ENCODE measurements at regions not wholly inside any gene's neighbourhood (a gene's known extent, or its start where the extent isn't known, plus 50 kb on each side); places are given as distances from the start of the nearest gene placed in this dataset.

DNA sequence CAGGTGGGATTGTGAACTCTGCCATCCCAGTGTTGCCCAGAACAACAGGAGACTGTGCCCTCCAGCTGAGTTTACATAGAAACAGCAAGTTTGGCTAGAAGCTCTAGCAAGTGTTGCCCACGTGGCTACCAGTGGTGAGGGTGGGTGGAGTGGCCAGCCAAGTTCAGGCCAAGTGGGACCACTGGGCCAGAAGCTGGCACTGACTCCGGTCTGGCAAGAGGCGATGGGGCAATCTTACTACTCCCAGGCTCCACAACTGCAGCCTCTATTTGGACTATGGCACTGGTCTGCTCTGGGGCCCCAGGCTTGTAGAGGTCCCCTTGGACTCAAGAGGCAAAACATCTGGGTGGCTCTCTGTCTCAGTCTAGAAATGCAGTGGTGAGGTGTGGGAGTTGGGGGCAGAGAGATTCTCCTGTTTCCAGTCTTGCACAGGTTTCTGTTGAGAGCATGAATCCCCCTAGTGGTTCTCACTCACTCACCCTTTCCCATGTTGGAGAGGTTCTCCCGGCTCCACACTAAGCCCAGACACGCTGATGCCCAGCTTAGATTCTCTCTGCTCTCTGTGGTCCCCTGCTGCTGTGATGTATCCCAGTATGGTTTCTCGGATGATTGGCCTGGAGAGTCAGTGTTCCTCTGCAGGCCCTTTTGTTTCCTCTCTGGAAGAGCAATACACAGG, 615.3 kb downstream of the PDHA2 start:
- ATAC-seq (no peak), DNase-seq (ENCODE audit: low read depth, low spot score) (no peak), FAIRE-seq (no peak)
- Histone ChIP-seq H3K79me2 (ENCODE audit: control insufficient read depth, insufficient read depth, low read length) (no peaks in the 10 kb centered on the region), H4K20me1 (ENCODE audit: control insufficient read depth, insufficient read depth) (no peaks in the 10 kb centered on the region), H3K36me3 (ENCODE audit: control insufficient read depth in 2 of 2, insufficient read depth in 2 of 2, low read length in 1 of 2) (no peaks in the 10 kb centered on the region), H3K27ac (ENCODE audit: control insufficient read depth, insufficient read depth) (no peak overlapping the region), H3K9ac (ENCODE audit: control insufficient read depth, insufficient read depth, low read length) (no peak overlapping the region), H3K27me3 (replicated peaks in 1 of 2; ENCODE audit: control insufficient read depth in 2 of 2, insufficient read depth in 2 of 2, low read length in 1 of 2) (no peaks in the 10 kb centered on the region), H3K4me3 (no peak overlapping the region), H2AFZ (ENCODE audit: control insufficient read depth, low read depth, low read length) (no peak overlapping the region), H3K4me1 (ENCODE audit: control insufficient read depth, insufficient read depth, low read length) (no peaks in the 10 kb centered on the region), H3K4me2 (ENCODE audit: control insufficient read depth, insufficient read depth) (no peak overlapping the region), H3K9me3 (replicated peaks; ENCODE audit: control insufficient read depth, insufficient read depth, low read length) (no peaks in the 10 kb centered on the region)
- RAD21 ChIA-PET (ENCODE audit: unreplicated experiment), result no interaction called here
- intact Hi-C loops (cut with micrococcal nuclease; ENCODE audit: unreplicated experiment), result no loop called here
- CTCF ChIA-PET, result no interaction called here
- SMC1A ChIA-PET (ENCODE audit: uncharacterized antibody, unreplicated experiment), result no interaction called here
- 23% methylated on average over 6 of the region's 6 CpGs for WGBS (ENCODE audit: insufficient coverage, insufficient replicate concordance, low lambda C conversion rate, missing lambda C conversion rate)
- in situ Hi-C loops (cut with MboI), result no loop called here
- BruUV-seq (replicated peaks), result no TSS peak
- POLR2A ChIA-PET, result no interaction called here
- TF ChIP-seq CHD1 (IDR thresholded peaks at IDR 0.05; ENCODE audit: low read depth, low read length) (no peak), JUNB (IDR thresholded peaks at IDR 0.05) (no peak), SMC3 (IDR thresholded peaks at IDR 0.05; ENCODE audit: borderline replicate concordance, low read length) (no peak), SREBF2 (IDR thresholded peaks at IDR 0.05; ENCODE audit: low read length) (no peak), GABPA (IDR thresholded peaks at IDR 0.05; ENCODE audit: low read depth) (no peak), MEF2B (IDR thresholded peaks at IDR 0.05; ENCODE audit: partially characterized antibody, poor library complexity, severe bottlenecking) (no peak), SRF (IDR thresholded peaks at IDR 0.05; ENCODE audit: low read depth in 2 of 2, low read length in 2 of 2) (no peak), BCL11A (IDR thresholded peaks at IDR 0.05; ENCODE audit: low read depth, low read length) (no peak), TARDBP (IDR thresholded peaks at IDR 0.05; ENCODE audit: borderline replicate concordance) (no peak), ZNF622 (IDR thresholded peaks at IDR 0.05) (no peak), NR2F1 (conservative IDR thresholded peaks at IDR 0.05) (no peak), IKZF2 (IDR thresholded peaks at IDR 0.05) (no peak), ZNF592 (IDR thresholded peaks at IDR 0.05) (no peak), NFXL1 (IDR thresholded peaks at IDR 0.05; ENCODE audit: borderline replicate concordance) (no peak), CBX3 (IDR thresholded peaks at IDR 0.05; ENCODE audit: borderline replicate concordance, low read depth) (no peak)
- TF ChIP-seq, protein P1, sequence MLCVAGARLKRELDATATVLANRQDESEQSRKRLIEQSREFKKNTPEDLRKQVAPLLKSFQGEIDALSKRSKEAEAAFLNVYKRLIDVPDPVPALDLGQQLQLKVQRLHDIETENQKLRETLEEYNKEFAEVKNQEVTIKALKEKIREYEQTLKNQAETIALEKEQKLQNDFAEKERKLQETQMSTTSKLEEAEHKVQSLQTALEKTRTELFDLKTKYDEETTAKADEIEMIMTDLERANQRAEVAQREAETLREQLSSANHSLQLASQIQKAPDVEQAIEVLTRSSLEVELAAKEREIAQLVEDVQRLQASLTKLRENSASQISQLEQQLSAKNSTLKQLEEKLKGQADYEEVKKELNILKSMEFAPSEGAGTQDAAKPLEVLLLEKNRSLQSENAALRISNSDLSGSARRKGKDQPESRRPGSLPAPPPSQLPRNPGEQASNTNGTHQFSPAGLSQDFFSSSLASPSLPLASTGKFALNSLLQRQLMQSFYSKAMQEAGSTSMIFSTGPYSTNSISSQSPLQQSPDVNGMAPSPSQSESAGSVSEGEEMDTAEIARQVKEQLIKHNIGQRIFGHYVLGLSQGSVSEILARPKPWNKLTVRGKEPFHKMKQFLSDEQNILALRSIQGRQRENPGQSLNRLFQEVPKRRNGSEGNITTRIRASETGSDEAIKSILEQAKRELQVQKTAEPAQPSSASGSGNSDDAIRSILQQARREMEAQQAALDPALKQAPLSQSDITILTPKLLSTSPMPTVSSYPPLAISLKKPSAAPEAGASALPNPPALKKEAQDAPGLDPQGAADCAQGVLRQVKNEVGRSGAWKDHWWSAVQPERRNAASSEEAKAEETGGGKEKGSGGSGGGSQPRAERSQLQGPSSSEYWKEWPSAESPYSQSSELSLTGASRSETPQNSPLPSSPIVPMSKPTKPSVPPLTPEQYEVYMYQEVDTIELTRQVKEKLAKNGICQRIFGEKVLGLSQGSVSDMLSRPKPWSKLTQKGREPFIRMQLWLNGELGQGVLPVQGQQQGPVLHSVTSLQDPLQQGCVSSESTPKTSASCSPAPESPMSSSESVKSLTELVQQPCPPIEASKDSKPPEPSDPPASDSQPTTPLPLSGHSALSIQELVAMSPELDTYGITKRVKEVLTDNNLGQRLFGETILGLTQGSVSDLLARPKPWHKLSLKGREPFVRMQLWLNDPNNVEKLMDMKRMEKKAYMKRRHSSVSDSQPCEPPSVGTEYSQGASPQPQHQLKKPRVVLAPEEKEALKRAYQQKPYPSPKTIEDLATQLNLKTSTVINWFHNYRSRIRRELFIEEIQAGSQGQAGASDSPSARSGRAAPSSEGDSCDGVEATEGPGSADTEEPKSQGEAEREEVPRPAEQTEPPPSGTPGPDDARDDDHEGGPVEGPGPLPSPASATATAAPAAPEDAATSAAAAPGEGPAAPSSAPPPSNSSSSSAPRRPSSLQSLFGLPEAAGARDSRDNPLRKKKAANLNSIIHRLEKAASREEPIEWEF (IDR thresholded peaks at IDR 0.05; ENCODE audit: insufficient replicate concordance, low read depth, low read length), result no peak

All from GM12878 (cell line).